Thyroid gland (tissue), 4 donors: ENCODE measurements at regions not wholly inside any gene's neighbourhood (a gene's known extent, or its start where the extent isn't known, plus 50 kb on each side); places are given as distances from the start of the nearest gene placed in this dataset.

Source experiments
- DNase-seq, 2 donors: peaks; one replicate each; pipeline ENCODE4 v3.0.0-alpha.2; 2019
- H3K27ac ChIP-seq, 3 donors: fragments of 200-600 bp; sonication (generic); 1 replicate in 2 of 3; 2 replicates in 1 of 3; pipeline ENCODE4 v1.5.1; 2016 to 2019; ENCODE audit warnings: mild to moderate bottlenecking in 1 of 3, moderate library complexity in 1 of 3
- H3K27me3 ChIP-seq: fragments of 200-600 bp; sonication (generic); one replicate; pipeline ENCODE4 v1.5.1; 2019
- H3K36me3 ChIP-seq, 2 donors: fragments of 200-600 bp; sonication (generic); one replicate each; pipeline ENCODE4 v1.5.1; 2016 to 2019
- H3K4me1 ChIP-seq, 2 donors: fragments of 200-600 bp; sonication (generic); one replicate each; pipeline ENCODE4 v1.5.1; 2017 to 2019
- H3K4me3 ChIP-seq, 3 donors: fragments of 200-600 bp; sonication (generic); replicated peaks in 1 of 3; 1 replicate in 2 of 3; 2 replicates in 1 of 3; pipeline ENCODE4 v1.5.1; 2016; ENCODE audit warnings: mild to moderate bottlenecking in 1 of 3
- H3K9me3 ChIP-seq: fragments of 200-600 bp; sonication (generic); one replicate; pipeline ENCODE4 v1.5.1; 2017
- CTCF ChIP-seq, 6 experiments: fragments of 200-600 bp in 3 of 6; fragments of 450-650 bp in 3 of 6; sonication (generic) in 3 of 6; IDR thresholded peaks; one replicate each; pipeline ENCODE4 v1.5.1; 2016 to 2019; ENCODE audit warnings: antibody characterized with exemption in 6 of 6, mild to moderate bottlenecking in 2 of 6, inconsistent platforms in 1 of 6, moderate library complexity in 1 of 6
- POLR2A ChIP-seq, 2 donors: fragments of 450-650 bp; IDR thresholded peaks; one replicate each; pipeline ENCODE4 v1.6.1; 2017; ENCODE audit warnings: antibody characterized with exemption in 2 of 2, mild to moderate bottlenecking in 2 of 2, moderate library complexity in 1 of 2
- WGBS, 2 donors: methylation state at CpG; one replicate each; pipeline ENCODE4 v1.1.5; 2017; 5-methylcytosine and 5-hydroxymethylcytosine counted together
- intact Hi-C: fragments of 100-400 bp; cut with DNase I; formaldehyde crosslinking; loops from one replicate; pipeline ENCODE4 v1.15.1; 2023

DNA sequence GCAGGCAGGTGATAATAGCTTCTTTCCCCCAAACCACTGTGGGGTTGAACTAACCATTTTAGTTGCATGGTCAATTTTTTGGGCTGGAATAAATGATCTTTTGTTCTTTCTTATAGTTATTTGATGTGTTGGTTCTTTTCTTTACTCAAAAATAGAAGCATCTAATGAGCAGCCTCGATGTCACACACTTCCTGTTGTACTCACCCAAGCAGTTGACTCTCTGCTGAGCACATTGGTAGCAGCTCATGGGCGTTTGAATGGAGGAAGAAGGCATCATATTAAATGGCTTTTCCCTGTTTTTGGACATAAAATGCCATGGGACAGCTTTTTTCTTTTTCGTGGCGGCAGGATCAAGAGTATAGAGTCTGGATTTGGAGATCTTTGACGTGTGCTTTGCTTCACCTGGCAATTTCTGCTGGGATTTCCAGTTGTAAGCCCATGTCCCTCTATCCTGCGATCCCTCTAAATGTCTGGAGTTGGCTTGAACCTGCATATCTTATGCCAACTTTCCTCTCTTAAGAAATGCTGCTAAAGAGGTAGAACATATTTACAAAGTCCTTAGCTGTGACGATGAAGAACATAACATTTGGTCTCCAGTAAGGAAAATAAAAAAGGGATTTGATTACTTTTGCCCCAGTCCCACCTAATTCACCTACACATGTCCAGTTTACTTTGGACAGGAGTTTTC lies 268.3 kb downstream of the PRL start:
- DNase-seq: no peak
- 69 to 79% methylated on average over 7 of the region's 7 CpGs for WGBS, 2 donors
- TF ChIP-seq CTCF (IDR thresholded peaks at IDR 0.05): no peak
- TF ChIP-seq POLR2A (IDR thresholded peaks at IDR 0.05): no peak
- no peaks in the 10 kb centered on the region for H3K27me3 ChIP-seq
- no peaks in the 10 kb centered on the region for H3K9me3 ChIP-seq
- peak overlapping the region in 1 of 3 donors; percentile 32 for H3K27ac ChIP-seq
- peaks cover 4 to 8% of the 10 kb centered on the region in 2 donors for H3K4me1 ChIP-seq
- H3K36me3 ChIP-seq: no peaks in the 10 kb centered on the region
- no peak overlapping the region for H3K4me3 ChIP-seq
- intact Hi-C loops: no loop called here

DNA sequence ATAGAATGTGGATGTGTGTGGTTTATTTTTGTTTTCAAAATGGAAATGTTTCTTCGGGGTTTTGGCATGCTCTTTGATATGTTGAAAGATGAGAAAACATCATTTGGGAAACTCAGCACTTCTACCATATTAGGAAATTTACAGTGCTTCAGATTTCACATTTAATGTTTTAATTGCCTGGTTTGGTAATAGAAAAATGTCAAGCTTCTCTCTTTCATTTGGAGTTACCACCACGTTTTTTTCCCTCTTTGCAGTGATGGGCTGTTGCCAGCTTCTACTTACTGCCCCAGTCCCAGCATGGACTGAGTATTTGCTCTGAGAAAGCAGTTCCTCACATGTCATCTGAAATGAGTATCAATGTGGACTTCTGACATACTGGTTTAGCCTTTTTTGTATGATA lies 267.7 kb downstream of the PRL start:
- Histone ChIP-seq H3K4me3 (no peak overlapping the region), H3K27me3 (no peaks in the 10 kb centered on the region), H3K27ac (peak overlapping the region in 1 of 3 donors; percentile 32), H3K36me3 (no peaks in the 10 kb centered on the region), H3K4me1 (peaks cover 4 to 8% of the 10 kb centered on the region in 2 donors), H3K9me3 (no peaks in the 10 kb centered on the region)
- WGBS, 2 donors: 33 to 54% methylated on average over 2 of the region's 2 CpGs
- intact Hi-C loops: no loop called here
- DNase-seq: no peak
- TF ChIP-seq CTCF (IDR thresholded peaks at IDR 0.05) (no peak), POLR2A (IDR thresholded peaks at IDR 0.05) (no peak)

- intact Hi-C loops: no loop called here
- 88 to 90% methylated on average over 6 of the region's 6 CpGs for WGBS, 2 donors
- Histone ChIP-seq H3K27me3 (no peaks in the 10 kb centered on the region), H3K4me1 (peaks cover 12 to 21% of the 10 kb centered on the region in 2 donors), H3K27ac (no peak overlapping the region), H3K4me3 (no peak overlapping the region), H3K9me3 (no peaks in the 10 kb centered on the region), H3K36me3 (no peaks in the 10 kb centered on the region)
- no peak for TF ChIP-seq POLR2A (IDR thresholded peaks at IDR 0.05)
- no peak for TF ChIP-seq CTCF (IDR thresholded peaks at IDR 0.05)
- DNase-seq: no peak
Measured at GRCh38 chr6:22030730-22031619, 265.9 kb downstream of the PRL start.

- no peak for DNase-seq
- H3K4me1 ChIP-seq: peaks cover 10 to 21% of the 10 kb centered on the region in 2 donors
- H3K4me3 ChIP-seq: no peak overlapping the region
- no peaks in the 10 kb centered on the region for H3K27me3 ChIP-seq
- WGBS, 2 donors: 27 to 32% methylated on average over 4 of the region's 4 CpGs
- H3K36me3 ChIP-seq: no peaks in the 10 kb centered on the region
- no peaks in the 10 kb centered on the region for H3K9me3 ChIP-seq
- no peak for TF ChIP-seq CTCF (IDR thresholded peaks at IDR 0.05)
- TF ChIP-seq POLR2A (IDR thresholded peaks at IDR 0.05): no peak
- intact Hi-C loops: no loop called here
- H3K27ac ChIP-seq: peak overlapping the region; percentile 59 to 79 (median 77)
Measured at GRCh38 chr6:22035690-22036089, 261.1 kb downstream of the PRL start.

- no peak overlapping the region for H3K4me3 ChIP-seq
- H3K27ac ChIP-seq: peak overlapping the region; percentile 59 to 79 (median 77)
- peak; percentile 82 to 85 for DNase-seq
- peaks cover 10 to 21% of the 10 kb centered on the region in 2 donors for H3K4me1 ChIP-seq
- H3K36me3 ChIP-seq: no peaks in the 10 kb centered on the region
- intact Hi-C loops: no loop called here
- 17 to 28% methylated on average over 7 of the region's 7 CpGs for WGBS, 2 donors
- no peaks in the 10 kb centered on the region for H3K27me3 ChIP-seq
- H3K9me3 ChIP-seq: no peaks in the 10 kb centered on the region
- TF ChIP-seq POLR2A (IDR thresholded peaks at IDR 0.05) (no peak), CTCF (IDR thresholded peaks at IDR 0.05) (no peak)
Measured at GRCh38 chr6:22036275-22036674, 260.6 kb downstream of the PRL start.
